ENCODE measurements at regions not wholly inside any gene's neighbourhood (a gene's known extent, or its start where the extent isn't known, plus 50 kb on each side); places are given as distances from the start of the nearest gene placed in this dataset.
A peak's percentile ranks its signal among the peaks of the same experiment; 100 is the strongest.

- H3K4me1 Mint-ChIP-seq, result no peaks in the 10 kb centered on the region
- Histone ChIP-seq H3K4me1 (ENCODE audit: insufficient read depth) (no peaks in the 10 kb centered on the region), H3K27ac (ENCODE audit: low read depth) (no peak overlapping the region)
Observed at GRCh38 chr1:214135886-214136285, 145.1 kb upstream of the SMYD2 start.

More at GRCh38 chr1:214135886-214136285, 145.1 kb upstream of the SMYD2 start:
- peak overlapping the region; percentile 76; the same call in 1 of the 2 replicates for H2AFZ ChIP-seq
- no peaks in the 10 kb centered on the region for H3F3A ChIP-seq (replicated peaks; ENCODE audit: low read depth)
- H3K9me2 ChIP-seq (ENCODE audit: insufficient read depth), result peaks cover 3% of the 10 kb centered on the region; the same call in 1 of the 2 replicates
- ATAC-seq, result peak; percentile 80
- no peaks in the 10 kb centered on the region for H4K20me1 ChIP-seq (replicated peaks; ENCODE audit: insufficient read depth)
- H3K27me3 ChIP-seq (ENCODE audit: insufficient read depth), result no peaks in the 10 kb centered on the region
- Mint-ChIP-seq H3K36me3 (ENCODE audit: low read depth) (no peaks in the 10 kb centered on the region), H3K4me3 (no peak overlapping the region), H3K27me3 (ENCODE audit: insufficient read depth, low read depth, poor library complexity) (peaks cover 5% of the 10 kb centered on the region), H3K9me3 (no peaks in the 10 kb centered on the region), H3K27ac (no peak overlapping the region)
- H3K4me2 ChIP-seq, result no peak overlapping the region
- no peaks in the 10 kb centered on the region for H3K36me3 ChIP-seq (ENCODE audit: insufficient read depth)
- peak; percentile 33 for DNase-seq (ENCODE audit: low spot score)
- H3K4me3 ChIP-seq, result no peak overlapping the region
- no peaks in the 10 kb centered on the region for H3K79me2 ChIP-seq (replicated peaks; ENCODE audit: insufficient read depth)
- no peak for TF ChIP-seq EZH2 (IDR thresholded peaks at IDR 0.05; ENCODE audit: low read depth, unreplicated experiment)
- TF ChIP-seq, protein P1, sequence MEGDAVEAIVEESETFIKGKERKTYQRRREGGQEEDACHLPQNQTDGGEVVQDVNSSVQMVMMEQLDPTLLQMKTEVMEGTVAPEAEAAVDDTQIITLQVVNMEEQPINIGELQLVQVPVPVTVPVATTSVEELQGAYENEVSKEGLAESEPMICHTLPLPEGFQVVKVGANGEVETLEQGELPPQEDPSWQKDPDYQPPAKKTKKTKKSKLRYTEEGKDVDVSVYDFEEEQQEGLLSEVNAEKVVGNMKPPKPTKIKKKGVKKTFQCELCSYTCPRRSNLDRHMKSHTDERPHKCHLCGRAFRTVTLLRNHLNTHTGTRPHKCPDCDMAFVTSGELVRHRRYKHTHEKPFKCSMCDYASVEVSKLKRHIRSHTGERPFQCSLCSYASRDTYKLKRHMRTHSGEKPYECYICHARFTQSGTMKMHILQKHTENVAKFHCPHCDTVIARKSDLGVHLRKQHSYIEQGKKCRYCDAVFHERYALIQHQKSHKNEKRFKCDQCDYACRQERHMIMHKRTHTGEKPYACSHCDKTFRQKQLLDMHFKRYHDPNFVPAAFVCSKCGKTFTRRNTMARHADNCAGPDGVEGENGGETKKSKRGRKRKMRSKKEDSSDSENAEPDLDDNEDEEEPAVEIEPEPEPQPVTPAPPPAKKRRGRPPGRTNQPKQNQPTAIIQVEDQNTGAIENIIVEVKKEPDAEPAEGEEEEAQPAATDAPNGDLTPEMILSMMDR (conservative IDR thresholded peaks at IDR 0.05; ENCODE audit: low read depth in 2 of 2), result no peak
- TF ChIP-seq STAT1 (IDR thresholded peaks at IDR 0.05; ENCODE audit: unreplicated experiment), result no peak
- TF ChIP-seq, protein P2, sequence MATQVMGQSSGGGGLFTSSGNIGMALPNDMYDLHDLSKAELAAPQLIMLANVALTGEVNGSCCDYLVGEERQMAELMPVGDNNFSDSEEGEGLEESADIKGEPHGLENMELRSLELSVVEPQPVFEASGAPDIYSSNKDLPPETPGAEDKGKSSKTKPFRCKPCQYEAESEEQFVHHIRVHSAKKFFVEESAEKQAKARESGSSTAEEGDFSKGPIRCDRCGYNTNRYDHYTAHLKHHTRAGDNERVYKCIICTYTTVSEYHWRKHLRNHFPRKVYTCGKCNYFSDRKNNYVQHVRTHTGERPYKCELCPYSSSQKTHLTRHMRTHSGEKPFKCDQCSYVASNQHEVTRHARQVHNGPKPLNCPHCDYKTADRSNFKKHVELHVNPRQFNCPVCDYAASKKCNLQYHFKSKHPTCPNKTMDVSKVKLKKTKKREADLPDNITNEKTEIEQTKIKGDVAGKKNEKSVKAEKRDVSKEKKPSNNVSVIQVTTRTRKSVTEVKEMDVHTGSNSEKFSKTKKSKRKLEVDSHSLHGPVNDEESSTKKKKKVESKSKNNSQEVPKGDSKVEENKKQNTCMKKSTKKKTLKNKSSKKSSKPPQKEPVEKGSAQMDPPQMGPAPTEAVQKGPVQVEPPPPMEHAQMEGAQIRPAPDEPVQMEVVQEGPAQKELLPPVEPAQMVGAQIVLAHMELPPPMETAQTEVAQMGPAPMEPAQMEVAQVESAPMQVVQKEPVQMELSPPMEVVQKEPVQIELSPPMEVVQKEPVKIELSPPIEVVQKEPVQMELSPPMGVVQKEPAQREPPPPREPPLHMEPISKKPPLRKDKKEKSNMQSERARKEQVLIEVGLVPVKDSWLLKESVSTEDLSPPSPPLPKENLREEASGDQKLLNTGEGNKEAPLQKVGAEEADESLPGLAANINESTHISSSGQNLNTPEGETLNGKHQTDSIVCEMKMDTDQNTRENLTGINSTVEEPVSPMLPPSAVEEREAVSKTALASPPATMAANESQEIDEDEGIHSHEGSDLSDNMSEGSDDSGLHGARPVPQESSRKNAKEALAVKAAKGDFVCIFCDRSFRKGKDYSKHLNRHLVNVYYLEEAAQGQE (IDR thresholded peaks at IDR 0.05; ENCODE audit: unreplicated experiment), result no peak
- no peak for TF ChIP-seq POLR2AphosphoS5 (IDR thresholded peaks at IDR 0.05; ENCODE audit: low read depth)
- no peak for TF ChIP-seq CREB1 (CRISPR knock-in tag; IDR thresholded peaks at IDR 0.05; ENCODE audit: low read depth)
- no peak for TF ChIP-seq ETS1 (IDR thresholded peaks at IDR 0.05)
- no peak for TF ChIP-seq NANOG (IDR thresholded peaks at IDR 0.05; ENCODE audit: borderline replicate concordance)
- no peak for TF ChIP-seq ZNF114 (CRISPR knock-in tag; IDR thresholded peaks at IDR 0.05)
- TF ChIP-seq EZH2phosphoT487 (IDR thresholded peaks at IDR 0.05; ENCODE audit: unreplicated experiment), result no peak

Measured in GM23338 (cell line).